B cell (primary cell): ENCODE measurements at regions not wholly inside any gene's neighbourhood (a gene's known extent, or its start where the extent isn't known, plus 50 kb on each side); places are given as distances from the start of the nearest gene placed in this dataset.

ENCODE experiments used
- ATAC-seq: fragments of 200-7000 bp; cut with Tn5 transposase; one replicate; pipeline ENCODE4 v1.10.0; 2021; ENCODE audit warnings: low read depth, mild to moderate bottlenecking, moderate number of reproducible peaks, moderate library complexity
- CTCF ChIA-PET: fragments of 350-600 bp; sonication (Branson Sonifier 250); formaldehyde crosslinking; loops from one replicate; lab custom pipeline; 2021; ENCODE audit warnings: antibody characterized with exemption, inconsistent platforms; lab: Charles Lee
- POLR2A ChIA-PET: fragments of 350-600 bp; sonication (Branson Sonifier 250); formaldehyde crosslinking; loops from one replicate; lab custom pipeline; 2021; ENCODE audit warnings: antibody characterized with exemption; lab: Charles Lee
- DNase-seq: peaks from one replicate; pipeline ENCODE4 v3.0.0; 2013
- H2AFZ ChIP-seq: 2 replicates; pipeline ENCODE4 v1.6.1; 2012; ENCODE audit warnings: mild to moderate bottlenecking, low read depth, low read length; ENCODE audit not compliant: insufficient read depth, poor library complexity, severe bottlenecking
- H3K27ac ChIP-seq, 2 donors: 1 replicate in 1 of 2; 2 replicates in 1 of 2; pipeline ENCODE4 v1.5.1; 2012 to 2013; ENCODE audit warnings: low read length in 2 of 2, mild to moderate bottlenecking in 2 of 2, moderate library complexity in 1 of 2
- H3K27me3 ChIP-seq, 4 experiments: fragments of 200-600 bp in 1 of 4; sonication (generic) in 1 of 4; replicated peaks in 1 of 4; 1 replicate in 2 of 4; 2 replicates in 2 of 4; pipeline versions ENCODE4 v1.6.1 to v1.7.0; 2013 to 2016; ENCODE audit warnings: low read length in 3 of 4, mild to moderate bottlenecking in 2 of 4, mixed read lengths in 1 of 4, moderate library complexity in 1 of 4; ENCODE audit not compliant: insufficient read depth in 4 of 4, control insufficient read depth in 3 of 4; ENCODE audit errors: control extremely low read depth in 1 of 4
- H3K36me3 ChIP-seq, 2 experiments: replicated peaks in 1 of 2; 1 replicate in 1 of 2; 2 replicates in 1 of 2; pipeline versions ENCODE4 v1.6.1 to v1.7.1; 2013; ENCODE audit warnings: low read length in 1 of 2; ENCODE audit not compliant: insufficient read depth in 2 of 2, control insufficient read depth in 1 of 2; ENCODE audit errors: control extremely low read depth in 1 of 2, extremely low read depth in 1 of 2
- H3K4me1 ChIP-seq, 2 donors: fragments of 200-600 bp in 1 of 2; sonication (generic) in 1 of 2; 1 replicate in 1 of 2; 2 replicates in 1 of 2; pipeline versions ENCODE4 v1.5.1 to v1.6.1; 2013 to 2017; ENCODE audit warnings: low read length in 2 of 2; ENCODE audit not compliant: control insufficient read depth in 2 of 2, insufficient read depth in 2 of 2
- H3K4me2 ChIP-seq: replicated peaks from 2 replicates; pipeline ENCODE3; 2012; ENCODE audit warnings: mild to moderate bottlenecking, low read depth, low read length; ENCODE audit not compliant: poor library complexity, severe bottlenecking
- H3K4me3 ChIP-seq, 5 experiments: fragments of 200-600 bp in 1 of 5; sonication (generic) in 1 of 5; 1 replicate in 3 of 5; 2 replicates in 2 of 5; pipeline versions ENCODE4 v1.5.1 to v1.7.0; 2011 to 2016; ENCODE audit warnings: low read length in 4 of 5, mild to moderate bottlenecking in 4 of 5, low read depth in 2 of 5, control low read depth in 1 of 5, moderate library complexity in 1 of 5; ENCODE audit not compliant: insufficient read depth in 1 of 5; ENCODE audit errors: control extremely low read depth in 1 of 5, extremely low read depth in 1 of 5
- H3K79me2 ChIP-seq: fragments of 200-600 bp; sonication (generic); one replicate; pipeline ENCODE4 v1.6.0; 2016; ENCODE audit warnings: low read length; ENCODE audit not compliant: control insufficient read depth, insufficient read depth
- H3K9ac ChIP-seq: fragments of 200-600 bp; sonication (generic); 2 replicates; pipeline ENCODE4 v1.6.1; 2017; ENCODE audit warnings: mild to moderate bottlenecking, low read length, moderate library complexity
- H3K9me3 ChIP-seq, 3 donors: one replicate each; pipeline versions ENCODE4 v1.6.1 to v1.7.1; 2013; ENCODE audit warnings: low read length in 2 of 3; ENCODE audit not compliant: control insufficient read depth in 2 of 3, insufficient read depth in 1 of 3; ENCODE audit errors: control extremely low read depth in 1 of 3
- H4K20me1 ChIP-seq: 2 replicates; pipeline ENCODE4 v1.6.0; 2012; ENCODE audit warnings: mild to moderate bottlenecking, low read length; ENCODE audit not compliant: insufficient read depth, control insufficient read depth, poor library complexity, severe bottlenecking
- H3K27ac Mint-ChIP-seq: one replicate; pipeline ENCODE4 v1.8.0; 2021; ENCODE audit warnings: mixed read lengths
- H3K27me3 Mint-ChIP-seq: one replicate; pipeline ENCODE4 v1.8.0; 2021; ENCODE audit warnings: mixed read lengths
- H3K4me1 Mint-ChIP-seq: one replicate; pipeline ENCODE4 v1.8.0; 2021; ENCODE audit warnings: mixed read lengths
- H3K4me3 Mint-ChIP-seq: one replicate; pipeline ENCODE4 v1.8.0; 2021; ENCODE audit warnings: mixed read lengths
- H3K9me3 Mint-ChIP-seq: one replicate; pipeline ENCODE4 v1.8.0; 2022; ENCODE audit warnings: mixed read lengths; ENCODE audit not compliant: insufficient read depth
- EZH2 ChIP-seq: IDR thresholded peaks from 2 replicates; pipeline ENCODE4 v1.6.1; 2012; ENCODE audit warnings: borderline replicate concordance, low read depth, mild to moderate bottlenecking, moderate library complexity, low read length; ENCODE audit not compliant: insufficient read depth, poor library complexity, severe bottlenecking
- WGBS: methylation state at CpG from one replicate; pipeline ENCODE4 v1.1.5; 2013; ENCODE audit warnings: missing lambda C conversion rate; ENCODE audit not compliant: insufficient coverage; 5-methylcytosine and 5-hydroxymethylcytosine counted together
- intact Hi-C: fragments of 100-400 bp; cut with micrococcal nuclease; formaldehyde crosslinking; loops from one replicate; pipeline ENCODE4 v1.10.0; 2022
- TF ChIP-seq, protein P1 (sequence below): fragments of 200-600 bp; IDR thresholded peaks from one replicate; pipeline ENCODE4 v1.8.0; 2022; ENCODE audit warnings: antibody characterized with exemption, mild to moderate bottlenecking

DNA sequence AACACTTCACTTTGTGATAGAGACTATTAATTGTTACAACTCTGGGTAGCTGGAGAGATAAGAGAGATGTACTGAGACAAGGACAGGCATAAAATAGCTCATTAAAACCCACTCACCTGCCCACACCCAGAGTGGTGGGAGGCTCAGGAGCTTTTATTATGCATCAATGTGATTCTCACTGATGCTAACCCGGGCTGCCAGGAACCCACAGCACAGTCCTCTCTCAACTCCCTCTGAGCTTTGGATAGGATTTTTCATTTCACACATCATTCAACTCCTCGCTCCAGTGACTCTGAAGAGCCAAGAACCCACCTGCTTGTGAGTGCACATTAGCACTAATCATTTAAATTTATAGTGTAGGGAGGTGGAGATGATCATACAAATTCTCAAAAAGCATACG, 827.9 kb downstream of the FLRT2 start:
- H3K4me3 Mint-ChIP-seq, result no peak overlapping the region
- no peaks in the 10 kb centered on the region for H3K4me1 Mint-ChIP-seq
- no peaks in the 10 kb centered on the region for H3K9me3 Mint-ChIP-seq
- H3K9me3 ChIP-seq, result peaks cover 0 to 3% (median 0%) of the 10 kb centered on the region in 3 donors
- no peak overlapping the region for H3K9ac ChIP-seq
- no peaks in the 10 kb centered on the region for H3K27me3 Mint-ChIP-seq
- no peaks in the 10 kb centered on the region for H3K36me3 ChIP-seq
- no peak overlapping the region for H3K4me2 ChIP-seq
- ChIA-PET POLR2A (no interaction called here), CTCF (no interaction called here)
- H3K79me2 ChIP-seq, result no peaks in the 10 kb centered on the region
- H3K4me1 ChIP-seq, result no peaks in the 10 kb centered on the region
- H2AFZ ChIP-seq, result no peak overlapping the region
- ATAC-seq (no peak), DNase-seq (no peak)
- intact Hi-C loops, result no loop called here
- no peak overlapping the region for H3K27ac ChIP-seq
- H3K27me3 ChIP-seq, result no peaks in the 10 kb centered on the region
- H4K20me1 ChIP-seq, result no peaks in the 10 kb centered on the region
- TF ChIP-seq EZH2, result no peak
- TF ChIP-seq, protein P1, sequence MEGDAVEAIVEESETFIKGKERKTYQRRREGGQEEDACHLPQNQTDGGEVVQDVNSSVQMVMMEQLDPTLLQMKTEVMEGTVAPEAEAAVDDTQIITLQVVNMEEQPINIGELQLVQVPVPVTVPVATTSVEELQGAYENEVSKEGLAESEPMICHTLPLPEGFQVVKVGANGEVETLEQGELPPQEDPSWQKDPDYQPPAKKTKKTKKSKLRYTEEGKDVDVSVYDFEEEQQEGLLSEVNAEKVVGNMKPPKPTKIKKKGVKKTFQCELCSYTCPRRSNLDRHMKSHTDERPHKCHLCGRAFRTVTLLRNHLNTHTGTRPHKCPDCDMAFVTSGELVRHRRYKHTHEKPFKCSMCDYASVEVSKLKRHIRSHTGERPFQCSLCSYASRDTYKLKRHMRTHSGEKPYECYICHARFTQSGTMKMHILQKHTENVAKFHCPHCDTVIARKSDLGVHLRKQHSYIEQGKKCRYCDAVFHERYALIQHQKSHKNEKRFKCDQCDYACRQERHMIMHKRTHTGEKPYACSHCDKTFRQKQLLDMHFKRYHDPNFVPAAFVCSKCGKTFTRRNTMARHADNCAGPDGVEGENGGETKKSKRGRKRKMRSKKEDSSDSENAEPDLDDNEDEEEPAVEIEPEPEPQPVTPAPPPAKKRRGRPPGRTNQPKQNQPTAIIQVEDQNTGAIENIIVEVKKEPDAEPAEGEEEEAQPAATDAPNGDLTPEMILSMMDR, result no peak
- no peak overlapping the region for H3K4me3 ChIP-seq
- H3K27ac Mint-ChIP-seq, result no peak overlapping the region
- WGBS, result 0% methylated on average over 1 of the region's 3 CpGs

DNA sequence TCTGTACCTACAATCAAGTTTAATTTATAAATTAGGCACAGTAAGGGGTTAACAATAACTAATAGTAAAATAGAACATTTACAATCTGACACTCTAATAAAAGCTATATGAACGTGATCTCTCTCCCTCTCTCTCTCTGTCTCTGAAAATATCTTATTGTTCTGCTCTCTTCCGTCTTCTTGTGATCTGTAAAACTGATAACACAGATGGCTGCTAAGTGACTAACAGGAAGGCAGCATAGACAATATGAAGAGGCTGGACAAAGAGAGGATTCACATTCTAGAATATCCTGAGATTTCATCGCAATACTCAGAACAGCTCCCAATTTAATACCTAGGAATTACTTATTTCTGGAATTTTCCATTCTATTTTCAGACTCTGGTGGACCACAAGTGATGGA, 827.2 kb downstream of the FLRT2 start:
- no CpG with 5 or more reads among the region's 3 CpGs for WGBS
- no peak overlapping the region for H3K27ac Mint-ChIP-seq
- no peak for DNase-seq
- Histone ChIP-seq H3K9me3 (peaks cover 0 to 3% (median 0%) of the 10 kb centered on the region in 3 donors), H3K4me1 (no peaks in the 10 kb centered on the region), H3K79me2 (no peaks in the 10 kb centered on the region), H3K27ac (no peak overlapping the region), H3K9ac (no peak overlapping the region), H4K20me1 (no peaks in the 10 kb centered on the region), H3K4me3 (no peak overlapping the region), H3K36me3 (no peaks in the 10 kb centered on the region), H3K4me2 (no peak overlapping the region), H2AFZ (no peak overlapping the region), H3K27me3 (no peaks in the 10 kb centered on the region)
- intact Hi-C loops, result no loop called here
- no peaks in the 10 kb centered on the region for H3K27me3 Mint-ChIP-seq
- H3K4me3 Mint-ChIP-seq, result no peak overlapping the region
- ChIA-PET CTCF (no interaction called here), POLR2A (no interaction called here)
- ATAC-seq, result no peak
- H3K9me3 Mint-ChIP-seq, result no peaks in the 10 kb centered on the region
- TF ChIP-seq, protein P1, result no peak
- no peak for TF ChIP-seq EZH2
- H3K4me1 Mint-ChIP-seq, result no peaks in the 10 kb centered on the region
